D721Med (cell line): ENCODE measurements at regions not wholly inside any gene's neighbourhood (a gene's known extent, or its start where the extent isn't known, plus 50 kb on each side); places are given as distances from the start of the nearest gene placed in this dataset.

Source experiments
- DNase-seq: peaks from one replicate; pipeline ENCODE4 v3.0.0; 2011; ENCODE audit warnings: low spot score; ENCODE audit not compliant: insufficient read length
- FAIRE-seq: peaks from 2 replicates; lab custom pipeline; 2011; peaks lifted over from hg19 to GRCh38; lab: Jason Lieb, UNC
- TF ChIP-seq, protein P1 (sequence below): IDR thresholded peaks from 2 replicates; pipeline ENCODE4 v1.5.1; 2012; ENCODE audit warnings: mild to moderate bottlenecking, control low read depth; ENCODE audit not compliant: insufficient read depth; ENCODE audit errors: missing control alignments

DNA sequence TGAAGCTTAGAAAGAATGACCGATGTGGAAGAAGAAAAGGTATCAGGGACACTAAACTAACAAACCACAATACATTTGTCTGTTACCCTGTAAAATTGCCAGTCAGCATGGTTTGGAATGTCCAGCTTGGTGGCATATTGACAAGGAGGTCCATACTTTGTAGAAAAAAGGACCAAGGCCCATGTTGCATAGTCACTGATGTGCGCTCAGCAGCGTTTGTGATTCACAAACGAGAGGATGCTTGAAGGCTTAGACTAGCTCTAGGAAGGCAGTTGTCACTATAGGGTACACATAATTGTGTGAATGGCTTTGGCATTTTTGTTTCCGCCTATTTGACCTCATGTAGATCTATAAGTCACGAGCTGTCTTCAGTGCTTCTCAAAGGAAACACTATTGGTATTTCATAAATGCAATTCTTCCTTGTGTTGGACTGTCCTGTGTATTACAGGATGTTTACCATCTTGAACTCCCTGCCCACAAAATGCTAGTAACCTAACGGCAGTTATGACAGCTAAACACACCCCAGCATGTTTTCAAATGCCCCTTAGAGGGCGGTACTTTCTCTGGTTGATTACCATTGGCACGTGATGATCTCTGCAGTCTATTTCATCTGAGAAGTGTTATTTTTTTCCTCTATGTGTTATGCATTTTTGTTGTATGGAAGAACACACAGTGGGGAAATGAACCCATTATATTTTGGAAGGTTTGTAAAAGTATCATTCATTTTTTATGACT, 304.2 kb downstream of the CYRIA start:
- TF ChIP-seq, protein P1, sequence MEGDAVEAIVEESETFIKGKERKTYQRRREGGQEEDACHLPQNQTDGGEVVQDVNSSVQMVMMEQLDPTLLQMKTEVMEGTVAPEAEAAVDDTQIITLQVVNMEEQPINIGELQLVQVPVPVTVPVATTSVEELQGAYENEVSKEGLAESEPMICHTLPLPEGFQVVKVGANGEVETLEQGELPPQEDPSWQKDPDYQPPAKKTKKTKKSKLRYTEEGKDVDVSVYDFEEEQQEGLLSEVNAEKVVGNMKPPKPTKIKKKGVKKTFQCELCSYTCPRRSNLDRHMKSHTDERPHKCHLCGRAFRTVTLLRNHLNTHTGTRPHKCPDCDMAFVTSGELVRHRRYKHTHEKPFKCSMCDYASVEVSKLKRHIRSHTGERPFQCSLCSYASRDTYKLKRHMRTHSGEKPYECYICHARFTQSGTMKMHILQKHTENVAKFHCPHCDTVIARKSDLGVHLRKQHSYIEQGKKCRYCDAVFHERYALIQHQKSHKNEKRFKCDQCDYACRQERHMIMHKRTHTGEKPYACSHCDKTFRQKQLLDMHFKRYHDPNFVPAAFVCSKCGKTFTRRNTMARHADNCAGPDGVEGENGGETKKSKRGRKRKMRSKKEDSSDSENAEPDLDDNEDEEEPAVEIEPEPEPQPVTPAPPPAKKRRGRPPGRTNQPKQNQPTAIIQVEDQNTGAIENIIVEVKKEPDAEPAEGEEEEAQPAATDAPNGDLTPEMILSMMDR: no peak
- FAIRE-seq: no peak
- no peak for DNase-seq

DNA sequence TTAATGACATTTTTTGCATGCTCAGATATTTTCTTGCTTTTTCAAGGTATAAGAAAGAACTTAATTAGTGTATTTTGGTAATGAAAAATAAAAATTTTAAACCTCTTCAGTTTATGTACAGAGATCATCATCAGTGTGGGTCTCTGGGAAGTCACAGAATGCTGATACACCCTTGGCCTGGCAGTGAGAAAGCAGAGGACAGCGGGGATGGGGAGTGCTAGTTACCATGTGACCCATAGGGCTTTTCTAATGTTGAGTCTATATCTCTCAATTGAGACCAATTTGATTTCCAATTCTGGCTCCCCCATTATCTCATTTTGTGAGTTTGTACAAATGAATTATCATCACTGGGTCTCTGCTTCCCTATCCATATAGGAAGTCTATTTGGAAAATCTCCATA, 305.7 kb downstream of the CYRIA start:
- DNase-seq: no peak
- no peak for FAIRE-seq
- TF ChIP-seq, protein P1: no peak

DNA sequence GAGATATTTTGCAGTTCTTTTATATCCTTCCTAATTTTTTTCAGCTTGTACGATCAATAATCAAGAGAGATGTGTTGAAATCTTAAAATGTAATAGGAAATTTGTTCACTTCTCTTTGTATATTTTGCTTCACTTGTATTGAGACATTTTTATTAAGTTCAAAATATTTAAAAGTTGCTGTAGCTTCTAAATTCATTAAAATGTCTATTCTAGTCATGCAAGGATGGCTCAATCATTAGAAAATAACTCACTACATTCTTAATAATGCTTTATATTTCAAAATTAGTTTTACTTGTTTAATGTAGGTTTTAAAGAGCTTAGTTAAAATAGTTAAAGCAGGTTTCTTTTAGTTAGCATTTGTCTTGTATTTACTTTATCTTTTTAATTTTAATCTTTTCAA, 308.4 kb downstream of the CYRIA start:
- FAIRE-seq: no peak
- DNase-seq: no peak
- TF ChIP-seq, protein P1: no peak

DNA sequence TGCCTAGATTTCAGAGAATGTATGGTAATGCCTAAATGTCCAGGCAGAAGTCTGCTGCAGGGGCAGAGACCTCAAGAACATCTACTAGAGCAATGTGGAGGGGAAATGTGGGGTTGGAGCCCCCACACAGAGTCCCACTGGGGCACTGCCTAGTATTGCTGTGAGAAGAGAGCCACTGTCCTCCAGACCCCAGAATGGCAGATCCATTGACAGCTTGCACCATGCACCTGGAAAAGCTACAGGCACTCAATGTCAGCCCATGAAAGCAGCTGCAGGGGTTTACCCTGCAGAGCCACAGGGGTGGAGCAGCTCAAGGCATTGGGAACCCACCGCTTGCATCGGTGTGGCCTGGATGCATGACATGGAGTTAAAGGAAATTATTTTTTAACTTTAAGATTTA, 314.1 kb downstream of the CYRIA start:
- TF ChIP-seq, protein P1: no peak
- FAIRE-seq (no peak), DNase-seq (no peak)

DNA sequence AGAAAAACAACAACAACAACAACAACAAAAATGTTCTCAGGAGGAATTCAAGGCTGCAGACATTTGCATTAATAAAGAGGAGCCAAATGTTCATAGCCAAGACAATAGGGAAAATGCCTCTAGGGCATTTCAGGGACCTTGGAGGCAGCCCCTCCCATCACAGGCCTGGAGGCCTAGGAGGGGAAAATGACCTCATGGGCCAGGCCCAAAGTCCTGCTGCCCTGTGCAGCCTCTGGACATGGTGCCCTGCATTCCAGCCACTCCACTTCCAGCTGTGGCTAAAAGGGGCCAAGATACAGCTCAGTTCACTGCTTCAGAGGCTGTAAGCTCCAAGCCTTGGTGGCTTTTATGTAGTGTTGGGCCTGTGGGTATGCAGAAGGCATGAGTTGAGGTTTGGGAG, 314.5 kb downstream of the CYRIA start:
- DNase-seq (no peak), FAIRE-seq (no peak)

DNA sequence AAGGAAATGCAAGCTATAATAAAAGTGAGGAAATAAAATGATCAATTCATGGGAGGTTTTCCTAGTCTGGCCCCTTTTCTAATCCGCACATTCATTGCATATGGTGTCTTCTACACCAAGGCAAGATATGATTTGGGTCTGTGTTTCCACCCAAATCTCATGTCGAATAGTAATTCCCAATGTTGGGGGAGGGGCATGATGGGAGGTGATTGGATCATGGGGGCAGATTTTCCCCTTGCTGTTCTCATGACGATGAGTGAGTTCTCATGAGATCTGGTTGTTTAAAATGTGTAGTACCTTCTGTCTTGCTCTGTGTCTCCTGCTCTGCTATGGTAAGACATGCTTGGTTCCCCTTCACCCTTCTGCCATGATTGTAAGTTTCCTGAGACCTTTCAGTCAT, 315.4 kb downstream of the CYRIA start:
- TF ChIP-seq, protein P1: no peak
- FAIRE-seq: no peak
- no peak for DNase-seq

More for the DNA sequence above, 314.5 kb downstream of the CYRIA start:
- TF ChIP-seq, protein P1: no peak

DNA sequence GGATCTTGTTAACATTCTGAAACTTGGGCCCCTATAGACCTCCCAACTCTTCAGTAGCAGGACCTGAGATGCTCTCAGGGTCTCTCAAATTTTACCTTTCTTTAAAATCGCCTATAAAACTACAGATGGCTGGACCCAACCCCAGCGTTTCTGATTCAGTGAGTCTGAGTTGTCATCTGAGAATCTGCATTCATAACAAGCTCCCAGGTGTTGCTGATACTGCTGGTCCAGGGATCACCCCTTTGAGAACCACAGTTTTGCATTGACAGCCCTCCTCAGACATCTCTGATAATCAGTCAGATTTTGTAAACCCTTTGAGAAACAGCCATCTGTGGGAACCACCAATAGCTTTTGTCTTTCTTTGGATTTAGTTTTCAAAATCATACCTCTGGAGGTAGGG, 315.8 kb downstream of the CYRIA start:
- DNase-seq (no peak), FAIRE-seq (no peak)
- TF ChIP-seq, protein P1: no peak
